B cell (primary cell): ENCODE measurements at regions not wholly inside any gene's neighbourhood (a gene's known extent, or its start where the extent isn't known, plus 50 kb on each side); places are given as distances from the start of the nearest gene placed in this dataset.

Experiments
- ATAC-seq: fragments of 200-7000 bp; cut with Tn5 transposase; one replicate; pipeline ENCODE4 v1.10.0; 2021; ENCODE audit warnings: low read depth, mild to moderate bottlenecking, moderate number of reproducible peaks, moderate library complexity
- CTCF ChIA-PET: fragments of 350-600 bp; sonication (Branson Sonifier 250); formaldehyde crosslinking; loops from one replicate; lab custom pipeline; 2021; ENCODE audit warnings: antibody characterized with exemption, inconsistent platforms; lab: Charles Lee
- POLR2A ChIA-PET: fragments of 350-600 bp; sonication (Branson Sonifier 250); formaldehyde crosslinking; loops from one replicate; lab custom pipeline; 2021; ENCODE audit warnings: antibody characterized with exemption; lab: Charles Lee
- DNase-seq: peaks from one replicate; pipeline ENCODE4 v3.0.0; 2013
- H2AFZ ChIP-seq: 2 replicates; pipeline ENCODE4 v1.6.1; 2012; ENCODE audit warnings: mild to moderate bottlenecking, low read depth, low read length; ENCODE audit not compliant: insufficient read depth, poor library complexity, severe bottlenecking
- H3K27ac ChIP-seq, 2 donors: 1 replicate in 1 of 2; 2 replicates in 1 of 2; pipeline ENCODE4 v1.5.1; 2012 to 2013; ENCODE audit warnings: low read length in 2 of 2, mild to moderate bottlenecking in 2 of 2, moderate library complexity in 1 of 2
- H3K27me3 ChIP-seq, 4 experiments: fragments of 200-600 bp in 1 of 4; sonication (generic) in 1 of 4; replicated peaks in 1 of 4; 1 replicate in 2 of 4; 2 replicates in 2 of 4; pipeline versions ENCODE4 v1.6.1 to v1.7.0; 2013 to 2016; ENCODE audit warnings: low read length in 3 of 4, mild to moderate bottlenecking in 2 of 4, mixed read lengths in 1 of 4, moderate library complexity in 1 of 4; ENCODE audit not compliant: insufficient read depth in 4 of 4, control insufficient read depth in 3 of 4; ENCODE audit errors: control extremely low read depth in 1 of 4
- H3K36me3 ChIP-seq, 2 experiments: replicated peaks in 1 of 2; 1 replicate in 1 of 2; 2 replicates in 1 of 2; pipeline versions ENCODE4 v1.6.1 to v1.7.1; 2013; ENCODE audit warnings: low read length in 1 of 2; ENCODE audit not compliant: insufficient read depth in 2 of 2, control insufficient read depth in 1 of 2; ENCODE audit errors: control extremely low read depth in 1 of 2, extremely low read depth in 1 of 2
- H3K4me1 ChIP-seq, 2 donors: fragments of 200-600 bp in 1 of 2; sonication (generic) in 1 of 2; 1 replicate in 1 of 2; 2 replicates in 1 of 2; pipeline versions ENCODE4 v1.5.1 to v1.6.1; 2013 to 2017; ENCODE audit warnings: low read length in 2 of 2; ENCODE audit not compliant: control insufficient read depth in 2 of 2, insufficient read depth in 2 of 2
- H3K4me2 ChIP-seq: replicated peaks from 2 replicates; pipeline ENCODE3; 2012; ENCODE audit warnings: mild to moderate bottlenecking, low read depth, low read length; ENCODE audit not compliant: poor library complexity, severe bottlenecking
- H3K4me3 ChIP-seq, 5 experiments: fragments of 200-600 bp in 1 of 5; sonication (generic) in 1 of 5; 1 replicate in 3 of 5; 2 replicates in 2 of 5; pipeline versions ENCODE4 v1.5.1 to v1.7.0; 2011 to 2016; ENCODE audit warnings: low read length in 4 of 5, mild to moderate bottlenecking in 4 of 5, low read depth in 2 of 5, control low read depth in 1 of 5, moderate library complexity in 1 of 5; ENCODE audit not compliant: insufficient read depth in 1 of 5; ENCODE audit errors: control extremely low read depth in 1 of 5, extremely low read depth in 1 of 5
- H3K79me2 ChIP-seq: fragments of 200-600 bp; sonication (generic); one replicate; pipeline ENCODE4 v1.6.0; 2016; ENCODE audit warnings: low read length; ENCODE audit not compliant: control insufficient read depth, insufficient read depth
- H3K9ac ChIP-seq: fragments of 200-600 bp; sonication (generic); 2 replicates; pipeline ENCODE4 v1.6.1; 2017; ENCODE audit warnings: mild to moderate bottlenecking, low read length, moderate library complexity
- H3K9me3 ChIP-seq, 3 donors: one replicate each; pipeline versions ENCODE4 v1.6.1 to v1.7.1; 2013; ENCODE audit warnings: low read length in 2 of 3; ENCODE audit not compliant: control insufficient read depth in 2 of 3, insufficient read depth in 1 of 3; ENCODE audit errors: control extremely low read depth in 1 of 3
- H4K20me1 ChIP-seq: 2 replicates; pipeline ENCODE4 v1.6.0; 2012; ENCODE audit warnings: mild to moderate bottlenecking, low read length; ENCODE audit not compliant: insufficient read depth, control insufficient read depth, poor library complexity, severe bottlenecking
- H3K27ac Mint-ChIP-seq: one replicate; pipeline ENCODE4 v1.8.0; 2021; ENCODE audit warnings: mixed read lengths
- H3K27me3 Mint-ChIP-seq: one replicate; pipeline ENCODE4 v1.8.0; 2021; ENCODE audit warnings: mixed read lengths
- H3K4me1 Mint-ChIP-seq: one replicate; pipeline ENCODE4 v1.8.0; 2021; ENCODE audit warnings: mixed read lengths
- H3K4me3 Mint-ChIP-seq: one replicate; pipeline ENCODE4 v1.8.0; 2021; ENCODE audit warnings: mixed read lengths
- H3K9me3 Mint-ChIP-seq: one replicate; pipeline ENCODE4 v1.8.0; 2022; ENCODE audit warnings: mixed read lengths; ENCODE audit not compliant: insufficient read depth
- CTCF ChIP-seq: fragments of 200-600 bp; IDR thresholded peaks from one replicate; pipeline ENCODE4 v1.8.0; 2022; ENCODE audit warnings: antibody characterized with exemption, mild to moderate bottlenecking
- EZH2 ChIP-seq: IDR thresholded peaks from 2 replicates; pipeline ENCODE4 v1.6.1; 2012; ENCODE audit warnings: borderline replicate concordance, low read depth, mild to moderate bottlenecking, moderate library complexity, low read length; ENCODE audit not compliant: insufficient read depth, poor library complexity, severe bottlenecking
- WGBS: methylation state at CpG from one replicate; pipeline ENCODE4 v1.1.5; 2013; ENCODE audit warnings: missing lambda C conversion rate; ENCODE audit not compliant: insufficient coverage; 5-methylcytosine and 5-hydroxymethylcytosine counted together
- intact Hi-C: fragments of 100-400 bp; cut with micrococcal nuclease; formaldehyde crosslinking; loops from one replicate; pipeline ENCODE4 v1.10.0; 2022

- Mint-ChIP-seq H3K27me3 (no peaks in the 10 kb centered on the region), H3K4me3 (no peak overlapping the region), H3K9me3 (no peaks in the 10 kb centered on the region), H3K27ac (no peak overlapping the region), H3K4me1 (no peaks in the 10 kb centered on the region)
- H3K27ac ChIP-seq = no peak overlapping the region
- no peaks in the 10 kb centered on the region for H3K79me2 ChIP-seq
- H3K4me2 ChIP-seq = no peak overlapping the region
- intact Hi-C loops = no loop called here
- TF ChIP-seq CTCF (no peak), EZH2 (no peak)
- WGBS = 94% methylated on average over 2 of the region's 5 CpGs
- no peak overlapping the region for H3K4me3 ChIP-seq
- no peak overlapping the region for H3K9ac ChIP-seq
- ChIA-PET POLR2A (no interaction called here), CTCF (no interaction called here)
- H3K36me3 ChIP-seq = no peaks in the 10 kb centered on the region
- ATAC-seq (no peak), DNase-seq (no peak)
- H4K20me1 ChIP-seq = no peaks in the 10 kb centered on the region
- no peaks in the 10 kb centered on the region for H3K4me1 ChIP-seq
- peaks cover 0 to under 1% (median 0%) of the 10 kb centered on the region in 3 donors for H3K9me3 ChIP-seq
- H2AFZ ChIP-seq = no peak overlapping the region
- no peaks in the 10 kb centered on the region for H3K27me3 ChIP-seq
Observed at GRCh38 chr13:68369739-68370138, 1139.6 kb upstream of the PCDH9 start.

GRCh38 chr13:68368922-68369321, 1138.8 kb upstream of the PCDH9 start:
- H3K4me1 Mint-ChIP-seq = no peaks in the 10 kb centered on the region
- POLR2A ChIA-PET = no interaction called here

More at GRCh38 chr13:68368922-68369321, 1138.8 kb upstream of the PCDH9 start:
- no peaks in the 10 kb centered on the region for H3K36me3 ChIP-seq
- no CpG with 5 or more reads among the region's 2 CpGs for WGBS
- no peak overlapping the region for H3K4me2 ChIP-seq
- no peak for ATAC-seq
- H3K9ac ChIP-seq = no peak overlapping the region
- intact Hi-C loops = no loop called here
- H3K9me3 ChIP-seq = no peaks in the 10 kb centered on the region
- no peak overlapping the region for H2AFZ ChIP-seq
- no peaks in the 10 kb centered on the region for H3K27me3 ChIP-seq
- H4K20me1 ChIP-seq = no peaks in the 10 kb centered on the region
- no peaks in the 10 kb centered on the region for H3K9me3 Mint-ChIP-seq
- DNase-seq = no peak
- no peak overlapping the region for H3K4me3 ChIP-seq
- H3K27ac ChIP-seq = no peak overlapping the region
- TF ChIP-seq CTCF = no peak
- TF ChIP-seq EZH2 = no peak
- no peak overlapping the region for H3K4me3 Mint-ChIP-seq
- no peaks in the 10 kb centered on the region for H3K79me2 ChIP-seq
- no peak overlapping the region for H3K27ac Mint-ChIP-seq
- CTCF ChIA-PET = no interaction called here
- H3K4me1 ChIP-seq = no peaks in the 10 kb centered on the region
- no peaks in the 10 kb centered on the region for H3K27me3 Mint-ChIP-seq
